Body of pancreas (tissue), 4 donors: ENCODE measurements at regions not wholly inside any gene's neighbourhood (a gene's known extent, or its start where the extent isn't known, plus 50 kb on each side); places are given as distances from the start of the nearest gene placed in this dataset.

Experiments
- ATAC-seq: fragments of 150-250 bp; one replicate; pipeline ENCODE4 v1.9.1; 2016
- DNase-seq, 4 donors: peaks; one replicate each; pipeline ENCODE4 v3.0.0-alpha.2; 2019
- H3K27ac ChIP-seq, 4 donors: fragments of 200-600 bp; sonication (generic); 1 replicate in 3 of 4; 2 replicates in 1 of 4; pipeline versions ENCODE4 v1.5.1 to v1.6.1; 2016 to 2019; ENCODE audit warnings: mild to moderate bottlenecking in 1 of 4, mixed read lengths in 1 of 4, moderate library complexity in 1 of 4
- H3K27me3 ChIP-seq, 2 donors: fragments of 200-600 bp; sonication (generic); one replicate each; pipeline ENCODE4 v1.6.0; 2016; ENCODE audit warnings: mild to moderate bottlenecking in 1 of 2
- H3K36me3 ChIP-seq, 2 donors: fragments of 200-600 bp; sonication (generic); replicated peaks in 1 of 2; 2 replicates each; pipeline ENCODE4 v1.5.1; 2016; ENCODE audit warnings: low read depth in 2 of 2; ENCODE audit not compliant: insufficient read depth in 1 of 2
- H3K4me1 ChIP-seq: fragments of 200-600 bp; sonication (generic); one replicate; pipeline ENCODE4 v1.6.0; 2016
- H3K4me3 ChIP-seq, 2 donors: fragments of 200-600 bp; sonication (generic); 1 replicate in 1 of 2; 2 replicates in 1 of 2; pipeline ENCODE4 v1.5.1; 2016 to 2019
- H3K9me3 ChIP-seq, 3 donors: fragments of 200-600 bp; sonication (generic); 1 replicate in 2 of 3; 2 replicates in 1 of 3; pipeline ENCODE4 v1.5.1; 2016
- POLR2A ChIP-seq, 3 donors: fragments of 450-650 bp; IDR thresholded peaks; one replicate each; pipeline ENCODE4 v1.6.1; 2016; ENCODE audit warnings: antibody characterized with exemption in 3 of 3, mild to moderate bottlenecking in 2 of 3
- WGBS, 2 donors: methylation state at CpG; one replicate each; pipeline ENCODE4 v1.1.5; 2017; 5-methylcytosine and 5-hydroxymethylcytosine counted together
- intact Hi-C: fragments of 100-400 bp; cut with DNase I; formaldehyde crosslinking; loops from one replicate; pipeline ENCODE4 v1.15.1; 2023
- TF ChIP-seq, protein P1 (sequence below), 7 experiments: fragments of 450-650 bp in 4 of 7; fragments of 200-600 bp in 3 of 7; sonication (generic) in 3 of 7; IDR thresholded peaks; one replicate each; pipeline ENCODE4 v1.5.1; 2016 to 2019; ENCODE audit warnings: antibody characterized with exemption in 7 of 7

- H3K27me3 ChIP-seq, result no peaks in the 10 kb centered on the region
- no peaks in the 10 kb centered on the region for H3K4me1 ChIP-seq
- no peak overlapping the region for H3K27ac ChIP-seq
- no peaks in the 10 kb centered on the region for H3K36me3 ChIP-seq
- 94 to 95% methylated on average over 3 of the region's 3 CpGs for WGBS, 2 donors
- no peak for ATAC-seq
- intact Hi-C loops, result no loop called here
- H3K4me3 ChIP-seq, result no peak overlapping the region
- no peaks in the 10 kb centered on the region for H3K9me3 ChIP-seq
- TF ChIP-seq POLR2A (IDR thresholded peaks at IDR 0.05), result no peak
- TF ChIP-seq, protein P1, sequence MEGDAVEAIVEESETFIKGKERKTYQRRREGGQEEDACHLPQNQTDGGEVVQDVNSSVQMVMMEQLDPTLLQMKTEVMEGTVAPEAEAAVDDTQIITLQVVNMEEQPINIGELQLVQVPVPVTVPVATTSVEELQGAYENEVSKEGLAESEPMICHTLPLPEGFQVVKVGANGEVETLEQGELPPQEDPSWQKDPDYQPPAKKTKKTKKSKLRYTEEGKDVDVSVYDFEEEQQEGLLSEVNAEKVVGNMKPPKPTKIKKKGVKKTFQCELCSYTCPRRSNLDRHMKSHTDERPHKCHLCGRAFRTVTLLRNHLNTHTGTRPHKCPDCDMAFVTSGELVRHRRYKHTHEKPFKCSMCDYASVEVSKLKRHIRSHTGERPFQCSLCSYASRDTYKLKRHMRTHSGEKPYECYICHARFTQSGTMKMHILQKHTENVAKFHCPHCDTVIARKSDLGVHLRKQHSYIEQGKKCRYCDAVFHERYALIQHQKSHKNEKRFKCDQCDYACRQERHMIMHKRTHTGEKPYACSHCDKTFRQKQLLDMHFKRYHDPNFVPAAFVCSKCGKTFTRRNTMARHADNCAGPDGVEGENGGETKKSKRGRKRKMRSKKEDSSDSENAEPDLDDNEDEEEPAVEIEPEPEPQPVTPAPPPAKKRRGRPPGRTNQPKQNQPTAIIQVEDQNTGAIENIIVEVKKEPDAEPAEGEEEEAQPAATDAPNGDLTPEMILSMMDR (IDR thresholded peaks at IDR 0.05), result no peak
- no peak for DNase-seq
Measured at GRCh38 chr18:1993866-1994265, 577.4 kb downstream of the METTL4 start.

- Histone ChIP-seq H3K36me3 (no peaks in the 10 kb centered on the region), H3K9me3 (no peaks in the 10 kb centered on the region), H3K27me3 (no peaks in the 10 kb centered on the region), H3K4me1 (no peaks in the 10 kb centered on the region), H3K27ac (no peak overlapping the region), H3K4me3 (no peak overlapping the region)
- TF ChIP-seq POLR2A (IDR thresholded peaks at IDR 0.05), result no peak
- TF ChIP-seq, protein P1 (IDR thresholded peaks at IDR 0.05), result no peak
- DNase-seq, result no peak
- intact Hi-C loops, result no loop called here
- 8 to 14% methylated on average over 2 of the region's 2 CpGs for WGBS, 2 donors
- no peak for ATAC-seq
Measured at GRCh38 chr18:1994471-1994870, 576.8 kb downstream of the METTL4 start.

- no peak for ATAC-seq
Measured at GRCh38 chr18:1995041-1995612, 576.2 kb downstream of the METTL4 start.

GRCh38 chr18:1998121-1998520, 573.2 kb downstream of the METTL4 start:
- Histone ChIP-seq H3K4me3 (no peak overlapping the region), H3K4me1 (no peaks in the 10 kb centered on the region), H3K27me3 (no peaks in the 10 kb centered on the region), H3K9me3 (no peaks in the 10 kb centered on the region), H3K36me3 (no peaks in the 10 kb centered on the region), H3K27ac (no peak overlapping the region)
- DNase-seq, result no peak
- no peak for ATAC-seq
- intact Hi-C loops, result no loop called here
- 50 to 68% methylated on average over 2 of the region's 2 CpGs for WGBS, 2 donors
- no peak for TF ChIP-seq POLR2A (IDR thresholded peaks at IDR 0.05)
- TF ChIP-seq, protein P1 (IDR thresholded peaks at IDR 0.05), result no peak

More at GRCh38 chr18:1995041-1995612, 576.2 kb downstream of the METTL4 start:
- 53 to 65% methylated on average over 1 of the region's 1 CpG for WGBS, 2 donors
- Histone ChIP-seq H3K4me1 (no peaks in the 10 kb centered on the region), H3K4me3 (no peak overlapping the region), H3K36me3 (no peaks in the 10 kb centered on the region), H3K27me3 (no peaks in the 10 kb centered on the region), H3K9me3 (no peaks in the 10 kb centered on the region), H3K27ac (no peak overlapping the region)
- no peak for DNase-seq
- TF ChIP-seq, protein P1 (IDR thresholded peaks at IDR 0.05), result no peak
- TF ChIP-seq POLR2A (IDR thresholded peaks at IDR 0.05), result no peak
- intact Hi-C loops, result no loop called here

DNA sequence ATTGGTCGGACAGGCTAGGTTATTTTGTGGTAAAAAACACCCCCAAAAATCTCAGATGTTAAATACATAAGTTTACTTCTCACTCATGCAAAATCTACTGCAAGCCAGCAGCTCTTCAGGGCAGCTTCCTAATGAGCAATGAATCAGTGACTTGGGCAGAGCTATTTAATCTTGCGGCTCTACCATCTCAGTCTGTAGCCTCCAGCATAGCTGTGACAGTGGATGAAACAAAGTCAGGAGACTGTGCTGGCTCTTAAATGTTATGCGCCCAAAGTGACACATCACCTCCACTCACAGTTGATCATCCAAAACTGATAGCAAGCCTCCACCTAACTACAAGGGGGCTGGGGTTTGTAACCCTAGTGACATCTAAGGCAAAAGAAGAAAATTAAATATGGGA, 571.9 kb downstream of the METTL4 start:
- intact Hi-C loops, result no loop called here
- Histone ChIP-seq H3K9me3 (no peaks in the 10 kb centered on the region), H3K36me3 (no peaks in the 10 kb centered on the region), H3K27ac (no peak overlapping the region), H3K4me3 (no peak overlapping the region), H3K4me1 (no peaks in the 10 kb centered on the region), H3K27me3 (no peaks in the 10 kb centered on the region)
- 66 to 80% methylated on average over 3 of the region's 3 CpGs for WGBS, 2 donors
- no peak for ATAC-seq
- no peak for DNase-seq
- TF ChIP-seq, protein P1 (IDR thresholded peaks at IDR 0.05), result no peak
- TF ChIP-seq POLR2A (IDR thresholded peaks at IDR 0.05), result no peak
